Nephron progenitor cell (in vitro differentiated cells): ENCODE measurements at regions not wholly inside any gene's neighbourhood (a gene's known extent, or its start where the extent isn't known, plus 50 kb on each side); places are given as distances from the start of the nearest gene placed in this dataset.

Source experiments
- DNase-seq: peaks from one replicate; pipeline ENCODE4 v3.0.0; 2021
- H3K27ac Mint-ChIP-seq: 2 replicates; pipeline ENCODE4 v1.8.0; 2021; ENCODE audit warnings: mild to moderate bottlenecking, moderate library complexity, mixed read lengths
- H3K27me3 Mint-ChIP-seq: 2 replicates; pipeline ENCODE4 v1.8.0; 2021; ENCODE audit warnings: mild to moderate bottlenecking, low read depth, mixed read lengths; ENCODE audit not compliant: poor library complexity
- H3K36me3 Mint-ChIP-seq: 2 replicates; pipeline ENCODE4 v1.8.0; 2021; ENCODE audit warnings: low read depth, mixed read lengths
- H3K4me1 Mint-ChIP-seq: 2 replicates; pipeline ENCODE4 v1.8.0; 2021; ENCODE audit warnings: mixed read lengths
- H3K4me3 Mint-ChIP-seq: 2 replicates; pipeline ENCODE4 v1.8.0; 2021; ENCODE audit warnings: mild to moderate bottlenecking, moderate library complexity, mixed read lengths
- H3K9me3 Mint-ChIP-seq: 2 replicates; pipeline ENCODE4 v1.8.0; 2021; ENCODE audit warnings: mild to moderate bottlenecking, moderate library complexity, mixed read lengths
- CTCF ChIP-seq: fragments of 200-600 bp; sonication (generic); IDR thresholded peaks from 2 replicates; pipeline ENCODE4 v1.5.0; 2021; ENCODE audit warnings: antibody characterized with exemption

GRCh38 chr3:21059404-21059803 is 691.6 kb downstream of the ZNF385D start:
- Mint-ChIP-seq H3K36me3 (no peaks in the 10 kb centered on the region), H3K4me1 (no peaks in the 10 kb centered on the region), H3K9me3 (no peaks in the 10 kb centered on the region), H3K4me3 (no peak overlapping the region), H3K27ac (no peak overlapping the region), H3K27me3 (no peaks in the 10 kb centered on the region)
- no peak for DNase-seq
- TF ChIP-seq CTCF, result no peak

GRCh38 chr3:21056293-21056692 is 694.7 kb downstream of the ZNF385D start:
- TF ChIP-seq CTCF, result no peak
- H3K4me3 Mint-ChIP-seq, result no peak overlapping the region

GRCh38 chr3:21055015-21055414 is 696.0 kb downstream of the ZNF385D start:
- H3K4me1 Mint-ChIP-seq, result no peaks in the 10 kb centered on the region

More at GRCh38 chr3:21056293-21056692, 694.7 kb downstream of the ZNF385D start:
- H3K27ac Mint-ChIP-seq, result no peak overlapping the region
- no peaks in the 10 kb centered on the region for H3K9me3 Mint-ChIP-seq
- H3K36me3 Mint-ChIP-seq, result no peaks in the 10 kb centered on the region
- DNase-seq, result no peak
- H3K27me3 Mint-ChIP-seq, result no peaks in the 10 kb centered on the region
- no peaks in the 10 kb centered on the region for H3K4me1 Mint-ChIP-seq

GRCh38 chr3:21054064-21054463 is 696.9 kb downstream of the ZNF385D start:
- TF ChIP-seq CTCF, result no peak
- Mint-ChIP-seq H3K27ac (no peak overlapping the region), H3K9me3 (no peaks in the 10 kb centered on the region), H3K27me3 (no peaks in the 10 kb centered on the region), H3K36me3 (no peaks in the 10 kb centered on the region), H3K4me1 (no peaks in the 10 kb centered on the region), H3K4me3 (no peak overlapping the region)
- no peak for DNase-seq

More at GRCh38 chr3:21055015-21055414, 696.0 kb downstream of the ZNF385D start:
- no peak for DNase-seq
- H3K9me3 Mint-ChIP-seq, result no peaks in the 10 kb centered on the region
- H3K27me3 Mint-ChIP-seq, result no peaks in the 10 kb centered on the region
- no peaks in the 10 kb centered on the region for H3K36me3 Mint-ChIP-seq
- H3K27ac Mint-ChIP-seq, result no peak overlapping the region
- no peak for TF ChIP-seq CTCF
- no peak overlapping the region for H3K4me3 Mint-ChIP-seq

- Mint-ChIP-seq H3K4me3 (no peak overlapping the region), H3K36me3 (no peaks in the 10 kb centered on the region), H3K27me3 (no peaks in the 10 kb centered on the region), H3K27ac (no peak overlapping the region), H3K4me1 (no peaks in the 10 kb centered on the region), H3K9me3 (no peaks in the 10 kb centered on the region)
- no peak for TF ChIP-seq CTCF
- DNase-seq, result no peak
These were observed 701.5 kb downstream of the ZNF385D start for GRCh38 chr3:21049334-21050062.

- no peaks in the 10 kb centered on the region for H3K9me3 Mint-ChIP-seq
- no peaks in the 10 kb centered on the region for H3K27me3 Mint-ChIP-seq
- no peaks in the 10 kb centered on the region for H3K4me1 Mint-ChIP-seq
- H3K4me3 Mint-ChIP-seq, result no peak overlapping the region
- no peaks in the 10 kb centered on the region for H3K36me3 Mint-ChIP-seq
- H3K27ac Mint-ChIP-seq, result no peak overlapping the region
- no peak for TF ChIP-seq CTCF
- DNase-seq, result no peak
These were observed 707.9 kb downstream of the ZNF385D start for GRCh38 chr3:21043139-21043538.
